Fibroblast of peridontal ligament (primary cell): ENCODE measurements at regions not wholly inside any gene's neighbourhood (a gene's known extent, or its start where the extent isn't known, plus 50 kb on each side); places are given as distances from the start of the nearest gene placed in this dataset.
"Not testable (repeated sequence)": the region's sequence is repeated elsewhere in the genome, so short reads cannot be mapped to it uniquely, and the experiment has no call there.

ENCODE experiments used
- DNase-seq: peaks from one replicate; pipeline ENCODE4 v3.0.0-alpha.2; 2010; ENCODE audit errors: extremely low read depth

GRCh38 chr10:53534428-53534827, 761.8 kb upstream of the MBL2 start:
- DNase-seq = no peak

GRCh38 chr10:53528974-53529373, 756.4 kb upstream of the MBL2 start:
- DNase-seq = no peak

- no peak for DNase-seq
These were observed 748.5 kb upstream of the MBL2 start for GRCh38 chr10:53521046-53521445.

- DNase-seq = no peak
These were observed 735.6 kb upstream of the MBL2 start for GRCh38 chr10:53508197-53508596.

- not testable (repeated sequence) for DNase-seq
These were observed 731.9 kb upstream of the MBL2 start for GRCh38 chr10:53504492-53504891.

- no peak for DNase-seq
These were observed 719.2 kb upstream of the MBL2 start for GRCh38 chr10:53491774-53492173.

- DNase-seq = no peak
These were observed 718.0 kb upstream of the MBL2 start for GRCh38 chr10:53490553-53490952.

GRCh38 chr10:53489335-53490182, 717.0 kb upstream of the MBL2 start:
- no peak for DNase-seq

- no peak for DNase-seq
These were observed 714.7 kb upstream of the MBL2 start for GRCh38 chr10:53487019-53487983.

GRCh38 chr10:53485422-53485821, 712.8 kb upstream of the MBL2 start:
- DNase-seq = not testable (repeated sequence)

GRCh38 chr10:53479365-53479764, 706.8 kb upstream of the MBL2 start:
- no peak for DNase-seq

GRCh38 chr10:53477313-53477675, 704.7 kb upstream of the MBL2 start:
- DNase-seq = no peak

- no peak for DNase-seq
These were observed 704.2 kb upstream of the MBL2 start for GRCh38 chr10:53476650-53477312.

GRCh38 chr10:53469383-53469782, 696.8 kb upstream of the MBL2 start:
- DNase-seq = no peak

- DNase-seq = no peak
These were observed 691.0 kb upstream of the MBL2 start for GRCh38 chr10:53463539-53463938.

- no peak for DNase-seq
These were observed 685.4 kb upstream of the MBL2 start for GRCh38 chr10:53458007-53458406.

- DNase-seq = no peak
These were observed 680.6 kb upstream of the MBL2 start for GRCh38 chr10:53453196-53453595.

GRCh38 chr10:53447576-53447975, 675.0 kb upstream of the MBL2 start:
- no peak for DNase-seq

- no peak for DNase-seq
These were observed 669.3 kb upstream of the MBL2 start for GRCh38 chr10:53441843-53442242.

- no peak for DNase-seq
These were observed 668.0 kb upstream of the MBL2 start for GRCh38 chr10:53440601-53441000.

GRCh38 chr10:53439075-53439474, 666.5 kb upstream of the MBL2 start:
- DNase-seq = not testable (repeated sequence)

GRCh38 chr10:53434413-53434812, 661.8 kb upstream of the MBL2 start:
- DNase-seq = no peak
